ENCODE measurements at regions not wholly inside any gene's neighbourhood (a gene's known extent, or its start where the extent isn't known, plus 50 kb on each side); places are given as distances from the start of the nearest gene placed in this dataset.

GRCh38 chr4:110975338-110975737, 352.5 kb upstream of the PITX2 start (continued):
- no peak for TF ChIP-seq ATF2 (IDR thresholded peaks at IDR 0.05; ENCODE audit: low read length)
